Body of pancreas (tissue), 4 donors: ENCODE measurements at regions not wholly inside any gene's neighbourhood (a gene's known extent, or its start where the extent isn't known, plus 50 kb on each side); places are given as distances from the start of the nearest gene placed in this dataset.

ENCODE experiments used
- ATAC-seq: fragments of 150-250 bp; one replicate; pipeline ENCODE4 v1.9.1; 2016
- DNase-seq, 4 donors: peaks; one replicate each; pipeline ENCODE4 v3.0.0-alpha.2; 2019
- H3K27ac ChIP-seq, 4 donors: fragments of 200-600 bp; sonication (generic); 1 replicate in 3 of 4; 2 replicates in 1 of 4; pipeline versions ENCODE4 v1.5.1 to v1.6.1; 2016 to 2019; ENCODE audit warnings: mild to moderate bottlenecking in 1 of 4, mixed read lengths in 1 of 4, moderate library complexity in 1 of 4
- H3K27me3 ChIP-seq, 2 donors: fragments of 200-600 bp; sonication (generic); one replicate each; pipeline ENCODE4 v1.6.0; 2016; ENCODE audit warnings: mild to moderate bottlenecking in 1 of 2
- H3K36me3 ChIP-seq, 2 donors: fragments of 200-600 bp; sonication (generic); replicated peaks in 1 of 2; 2 replicates each; pipeline ENCODE4 v1.5.1; 2016; ENCODE audit warnings: low read depth in 2 of 2; ENCODE audit not compliant: insufficient read depth in 1 of 2
- H3K4me1 ChIP-seq: fragments of 200-600 bp; sonication (generic); one replicate; pipeline ENCODE4 v1.6.0; 2016
- H3K4me3 ChIP-seq, 2 donors: fragments of 200-600 bp; sonication (generic); 1 replicate in 1 of 2; 2 replicates in 1 of 2; pipeline ENCODE4 v1.5.1; 2016 to 2019
- H3K9me3 ChIP-seq, 3 donors: fragments of 200-600 bp; sonication (generic); 1 replicate in 2 of 3; 2 replicates in 1 of 3; pipeline ENCODE4 v1.5.1; 2016
- CTCF ChIP-seq, 7 experiments: fragments of 450-650 bp in 4 of 7; fragments of 200-600 bp in 3 of 7; sonication (generic) in 3 of 7; IDR thresholded peaks; one replicate each; pipeline ENCODE4 v1.5.1; 2016 to 2019; ENCODE audit warnings: antibody characterized with exemption in 7 of 7
- POLR2A ChIP-seq, 3 donors: fragments of 450-650 bp; IDR thresholded peaks; one replicate each; pipeline ENCODE4 v1.6.1; 2016; ENCODE audit warnings: antibody characterized with exemption in 3 of 3, mild to moderate bottlenecking in 2 of 3
- WGBS, 2 donors: methylation state at CpG; one replicate each; pipeline ENCODE4 v1.1.5; 2017; 5-methylcytosine and 5-hydroxymethylcytosine counted together
- intact Hi-C: fragments of 100-400 bp; cut with DNase I; formaldehyde crosslinking; loops from one replicate; pipeline ENCODE4 v1.15.1; 2023

- Histone ChIP-seq H3K4me3 (no peak overlapping the region), H3K9me3 (no peaks in the 10 kb centered on the region), H3K27me3 (no peaks in the 10 kb centered on the region), H3K27ac (no peak overlapping the region), H3K4me1 (no peaks in the 10 kb centered on the region), H3K36me3 (no peaks in the 10 kb centered on the region)
- TF ChIP-seq POLR2A (IDR thresholded peaks at IDR 0.05) (no peak), CTCF (IDR thresholded peaks at IDR 0.05) (no peak)
- ATAC-seq (no peak), DNase-seq (no peak)
- WGBS, 2 donors: 47 to 53% methylated on average over 3 of the region's 3 CpGs
- intact Hi-C loops: no loop called here
Measured at GRCh38 chr1:195738966-195739650, 869.1 kb downstream of the KCNT2 start.

- H3K36me3 ChIP-seq: no peaks in the 10 kb centered on the region
- ATAC-seq (no peak), DNase-seq (no peak)
- H3K27ac ChIP-seq: no peak overlapping the region
- H3K4me3 ChIP-seq: no peak overlapping the region
- no peaks in the 10 kb centered on the region for H3K27me3 ChIP-seq
- no peaks in the 10 kb centered on the region for H3K9me3 ChIP-seq
- intact Hi-C loops: no loop called here
- TF ChIP-seq CTCF (IDR thresholded peaks at IDR 0.05) (no peak), POLR2A (IDR thresholded peaks at IDR 0.05) (no peak)
- no peaks in the 10 kb centered on the region for H3K4me1 ChIP-seq
Measured at GRCh38 chr1:195735140-195735539, 873.1 kb downstream of the KCNT2 start.

GRCh38 chr1:195733826-195734225 is 874.4 kb downstream of the KCNT2 start:
- TF ChIP-seq POLR2A (IDR thresholded peaks at IDR 0.05): no peak
- TF ChIP-seq CTCF (IDR thresholded peaks at IDR 0.05): peak in 3 of 7 experiments; percentile 10 to 14 (median 13)

GRCh38 chr1:195733408-195733807 is 874.8 kb downstream of the KCNT2 start:
- H3K27me3 ChIP-seq: no peaks in the 10 kb centered on the region
- WGBS, 2 donors: 64 to 75% methylated on average over 4 of the region's 4 CpGs
- H3K27ac ChIP-seq: no peak overlapping the region
- no peaks in the 10 kb centered on the region for H3K9me3 ChIP-seq
- ATAC-seq (no peak), DNase-seq (no peak)
- no peaks in the 10 kb centered on the region for H3K4me1 ChIP-seq
- intact Hi-C loops: no loop called here
- H3K4me3 ChIP-seq: no peak overlapping the region
- no peak for TF ChIP-seq POLR2A (IDR thresholded peaks at IDR 0.05)
- no peak for TF ChIP-seq CTCF (IDR thresholded peaks at IDR 0.05)
- no peaks in the 10 kb centered on the region for H3K36me3 ChIP-seq

More at GRCh38 chr1:195733826-195734225, 874.4 kb downstream of the KCNT2 start:
- 40 to 59% methylated on average over 1 of the region's 1 CpG for WGBS, 2 donors
- no peaks in the 10 kb centered on the region for H3K4me1 ChIP-seq
- H3K27ac ChIP-seq: no peak overlapping the region
- H3K9me3 ChIP-seq: no peaks in the 10 kb centered on the region
- DNase-seq: no peak
- H3K4me3 ChIP-seq: no peak overlapping the region
- no peaks in the 10 kb centered on the region for H3K27me3 ChIP-seq
- ATAC-seq: no peak
- intact Hi-C loops: no loop called here
- H3K36me3 ChIP-seq: no peaks in the 10 kb centered on the region

GRCh38 chr1:195731385-195731784 is 876.9 kb downstream of the KCNT2 start:
- intact Hi-C loops: no loop called here
- ATAC-seq: no peak
- Histone ChIP-seq H3K4me3 (no peak overlapping the region), H3K9me3 (no peaks in the 10 kb centered on the region), H3K27me3 (no peaks in the 10 kb centered on the region), H3K4me1 (no peaks in the 10 kb centered on the region), H3K36me3 (no peaks in the 10 kb centered on the region), H3K27ac (no peak overlapping the region)
- DNase-seq: no peak
- WGBS, 2 donors: 46 to 55% methylated on average over 2 of the region's 2 CpGs
- TF ChIP-seq CTCF (IDR thresholded peaks at IDR 0.05) (no peak), POLR2A (IDR thresholded peaks at IDR 0.05) (no peak)
